ENCODE measurements at regions not wholly inside any gene's neighbourhood (a gene's known extent, or its start where the extent isn't known, plus 50 kb on each side); places are given as distances from the start of the nearest gene placed in this dataset.

- ATAC-seq, result no peak
- CTCF ChIA-PET, result no interaction called here
These were observed 592.5 kb upstream of the CLINT1 start for GRCh38 chr5:158451203-158451992.

GRCh38 chr5:158450751-158451171 lies 591.8 kb upstream of the CLINT1 start:
- no peak overlapping the region for H3K4me3 Mint-ChIP-seq
- ATAC-seq, result no peak
- H3K27me3 Mint-ChIP-seq (ENCODE audit: low read depth), result peaks cover 3% of the 10 kb centered on the region; the same call in 1 of the 2 replicates
- H3K27ac Mint-ChIP-seq, result no peak overlapping the region
- DNase-seq (ENCODE audit: low spot score), result no peak
- POLR2A ChIA-PET, result no interaction called here
- H3K9me3 Mint-ChIP-seq, result peaks cover 17% of the 10 kb centered on the region
- no peaks in the 10 kb centered on the region for H3K4me1 Mint-ChIP-seq
- peaks cover 7% of the 10 kb centered on the region for H3K36me3 Mint-ChIP-seq
- CTCF ChIA-PET, result no interaction called here
- TF ChIP-seq RORB (CRISPR knock-in tag; IDR thresholded peaks at IDR 0.05) (no peak), ATF3 (CRISPR knock-in tag; conservative IDR thresholded peaks at IDR 0.05) (no peak), CREM (CRISPR knock-in tag; IDR thresholded peaks at IDR 0.05) (no peak), ZSCAN18 (CRISPR knock-in tag; IDR thresholded peaks at IDR 0.05) (no peak), ARID4B (CRISPR knock-in tag; IDR thresholded peaks at IDR 0.05; ENCODE audit: borderline replicate concordance) (no peak), SOX15 (CRISPR knock-in tag; IDR thresholded peaks at IDR 0.05) (no peak), ZBTB43 (CRISPR knock-in tag; IDR thresholded peaks at IDR 0.05) (no peak), FOXK1 (CRISPR knock-in tag; IDR thresholded peaks at IDR 0.05) (no peak), ZMAT4 (CRISPR knock-in tag; IDR thresholded peaks at IDR 0.05) (no peak), SMAD3 (CRISPR knock-in tag; IDR thresholded peaks at IDR 0.05; ENCODE audit: borderline replicate concordance) (no peak), CREB1 (CRISPR knock-in tag; IDR thresholded peaks at IDR 0.05) (no peak), TP53 (CRISPR knock-in tag; IDR thresholded peaks at IDR 0.05) (no peak), MYBL2 (CRISPR knock-in tag; IDR thresholded peaks at IDR 0.05) (no peak), MLX (CRISPR knock-in tag; IDR thresholded peaks at IDR 0.05) (no peak), ZNF425 (CRISPR knock-in tag; conservative IDR thresholded peaks at IDR 0.05) (no peak), FOXJ3 (CRISPR knock-in tag; IDR thresholded peaks at IDR 0.05; ENCODE audit: borderline replicate concordance) (no peak), ZNF317 (CRISPR knock-in tag; IDR thresholded peaks at IDR 0.05; ENCODE audit: borderline replicate concordance, low read depth) (no peak), USF2 (CRISPR knock-in tag; IDR thresholded peaks at IDR 0.05) (no peak)

More at GRCh38 chr5:158451203-158451992, 592.5 kb upstream of the CLINT1 start:
- Mint-ChIP-seq H3K27me3 (ENCODE audit: low read depth) (no peaks in the 10 kb centered on the region), H3K36me3 (peaks cover under 1% of the 10 kb centered on the region; the same call in 1 of the 2 replicates), H3K9me3 (peaks cover 10% of the 10 kb centered on the region), H3K4me3 (no peak overlapping the region), H3K4me1 (no peaks in the 10 kb centered on the region), H3K27ac (no peak overlapping the region)
- POLR2A ChIA-PET, result no interaction called here
- TF ChIP-seq NR3C1 (CRISPR knock-in tag; conservative IDR thresholded peaks at IDR 0.05; ENCODE audit: low read depth), result no peak
- no peak for DNase-seq (ENCODE audit: low spot score)

Measured in WTC11 (cell line).